Activated naive CD4-positive, alpha-beta T cell treated with anti-CD3 and anti-CD28 coated beads, Interleukin-2, amount 10 ng/mL, durations not matched to agents 7 days and 5 days (primary cell): ENCODE measurements at regions not wholly inside any gene's neighbourhood (a gene's known extent, or its start where the extent isn't known, plus 50 kb on each side); places are given as distances from the start of the nearest gene placed in this dataset.
A peak's percentile ranks its signal among the peaks of the same experiment; 100 is the strongest.

ENCODE experiments used
- CTCF ChIA-PET: fragments of 350-600 bp; sonication (Branson Sonifier 250); formaldehyde crosslinking; loops from one replicate; lab custom pipeline; 2021; ENCODE audit warnings: antibody characterized with exemption; lab: Charles Lee
- DNase-seq: peaks from one replicate; pipeline ENCODE4 v3.0.0-alpha.2; 2020
- H3K27ac Mint-ChIP-seq: one replicate; pipeline ENCODE4 v1.8.0; 2021; ENCODE audit warnings: mild to moderate bottlenecking, moderate library complexity, mixed read lengths
- H3K27me3 Mint-ChIP-seq: one replicate; pipeline ENCODE4 v1.8.0; 2021; ENCODE audit warnings: mild to moderate bottlenecking, mixed read lengths
- H3K36me3 Mint-ChIP-seq: one replicate; pipeline ENCODE4 v1.8.0; 2021; ENCODE audit warnings: mixed read lengths
- H3K4me1 Mint-ChIP-seq: one replicate; pipeline ENCODE4 v1.8.0; 2021; ENCODE audit warnings: mixed read lengths
- H3K4me3 Mint-ChIP-seq: one replicate; pipeline ENCODE4 v1.8.0; 2021; ENCODE audit warnings: mild to moderate bottlenecking, moderate library complexity, mixed read lengths
- H3K9me3 Mint-ChIP-seq: one replicate; pipeline ENCODE4 v1.8.0; 2021; ENCODE audit warnings: mixed read lengths

GRCh38 chrY:21149971-21150370 is 361.2 kb upstream of the RBMY1B start:
- peaks cover 69% of the 10 kb centered on the region for H3K36me3 Mint-ChIP-seq
- H3K9me3 Mint-ChIP-seq = peaks cover 5% of the 10 kb centered on the region
- no peaks in the 10 kb centered on the region for H3K27me3 Mint-ChIP-seq
- no peak overlapping the region for H3K4me3 Mint-ChIP-seq
- no peak for DNase-seq
- H3K27ac Mint-ChIP-seq = peak overlapping the region; percentile 60
- peaks cover 31% of the 10 kb centered on the region for H3K4me1 Mint-ChIP-seq
- CTCF ChIA-PET = interaction anchor here (1.4 kb wide), 1 partner anchor 13 kb away, joined by 4 read pairs; no protein-coding TSS in a partner anchor

- Mint-ChIP-seq H3K9me3 (peaks cover 4% of the 10 kb centered on the region), H3K4me3 (no peak overlapping the region), H3K27ac (no peak overlapping the region), H3K4me1 (no peaks in the 10 kb centered on the region), H3K27me3 (no peaks in the 10 kb centered on the region), H3K36me3 (peaks cover 73% of the 10 kb centered on the region)
- CTCF ChIA-PET = no interaction called here
- DNase-seq = no peak
These were observed 341.3 kb upstream of the RBMY1B start for GRCh38 chrY:21169821-21170220.

- Mint-ChIP-seq H3K27me3 (no peaks in the 10 kb centered on the region), H3K36me3 (peaks cover 60% of the 10 kb centered on the region), H3K27ac (no peak overlapping the region), H3K4me1 (peaks cover 24% of the 10 kb centered on the region), H3K4me3 (no peak overlapping the region), H3K9me3 (peaks cover 7% of the 10 kb centered on the region)
- DNase-seq = no peak
- CTCF ChIA-PET = no interaction called here
These were observed 336.3 kb upstream of the RBMY1B start for GRCh38 chrY:21174697-21175463.

GRCh38 chrY:21175505-21175904 is 335.6 kb upstream of the RBMY1B start:
- Mint-ChIP-seq H3K27me3 (no peaks in the 10 kb centered on the region), H3K27ac (no peak overlapping the region), H3K4me3 (no peak overlapping the region), H3K9me3 (peaks cover 7% of the 10 kb centered on the region), H3K36me3 (peaks cover 55% of the 10 kb centered on the region), H3K4me1 (peaks cover 30% of the 10 kb centered on the region)
- no peak for DNase-seq
- CTCF ChIA-PET = no interaction called here

- no peaks in the 10 kb centered on the region for H3K27me3 Mint-ChIP-seq
- no peak overlapping the region for H3K4me3 Mint-ChIP-seq
- H3K9me3 Mint-ChIP-seq = peaks cover 5% of the 10 kb centered on the region
- H3K27ac Mint-ChIP-seq = peak overlapping the region; percentile 34
- CTCF ChIA-PET = no interaction called here
- H3K36me3 Mint-ChIP-seq = peaks cover 38% of the 10 kb centered on the region
- no peak for DNase-seq
- peaks cover 41% of the 10 kb centered on the region for H3K4me1 Mint-ChIP-seq
These were observed 333.8 kb upstream of the RBMY1B start for GRCh38 chrY:21177306-21177800.

- Mint-ChIP-seq H3K27ac (no peak overlapping the region), H3K27me3 (no peaks in the 10 kb centered on the region), H3K9me3 (peaks cover 5% of the 10 kb centered on the region), H3K4me1 (peaks cover 41% of the 10 kb centered on the region), H3K4me3 (no peak overlapping the region), H3K36me3 (peaks cover 33% of the 10 kb centered on the region)
- no peak for DNase-seq
- CTCF ChIA-PET = no interaction called here
These were observed 332.9 kb upstream of the RBMY1B start for GRCh38 chrY:21178281-21178680.

- Mint-ChIP-seq H3K4me1 (peaks cover 43% of the 10 kb centered on the region), H3K27ac (peak overlapping the region; percentile 89), H3K4me3 (no peak overlapping the region), H3K27me3 (no peaks in the 10 kb centered on the region), H3K9me3 (peaks cover 5% of the 10 kb centered on the region), H3K36me3 (peaks cover 18% of the 10 kb centered on the region)
- CTCF ChIA-PET = interaction anchor here (1.4 to 1.6 kb wide), 3 partner anchors 77 to 436 kb away, joined by 3 to 5 read pairs (median 4); no protein-coding TSS in a partner anchor
- peak; percentile 77 for DNase-seq
These were observed 330.2 kb upstream of the RBMY1B start for GRCh38 chrY:21180921-21181320.

GRCh38 chrY:21184271-21184670 is 326.9 kb upstream of the RBMY1B start:
- CTCF ChIA-PET = no interaction called here
- Mint-ChIP-seq H3K9me3 (no peaks in the 10 kb centered on the region), H3K4me3 (no peak overlapping the region), H3K27me3 (no peaks in the 10 kb centered on the region), H3K4me1 (peaks cover 25% of the 10 kb centered on the region), H3K27ac (no peak overlapping the region), H3K36me3 (peaks cover 3% of the 10 kb centered on the region)
- DNase-seq = no peak

- Mint-ChIP-seq H3K36me3 (peaks cover 3% of the 10 kb centered on the region), H3K27me3 (no peaks in the 10 kb centered on the region), H3K27ac (no peak overlapping the region), H3K4me3 (no peak overlapping the region), H3K4me1 (peaks cover 13% of the 10 kb centered on the region), H3K9me3 (no peaks in the 10 kb centered on the region)
- CTCF ChIA-PET = no interaction called here
- DNase-seq = no peak
These were observed 325.6 kb upstream of the RBMY1B start for GRCh38 chrY:21185419-21186105.

GRCh38 chrY:21192694-21193093 is 318.4 kb upstream of the RBMY1B start:
- peaks cover 4% of the 10 kb centered on the region for H3K9me3 Mint-ChIP-seq
- CTCF ChIA-PET = no interaction called here
- H3K27ac Mint-ChIP-seq = no peak overlapping the region
- H3K36me3 Mint-ChIP-seq = peaks cover 23% of the 10 kb centered on the region
- no peak for DNase-seq
- H3K4me3 Mint-ChIP-seq = no peak overlapping the region
- no peaks in the 10 kb centered on the region for H3K27me3 Mint-ChIP-seq
- H3K4me1 Mint-ChIP-seq = peaks cover 5% of the 10 kb centered on the region

GRCh38 chrY:21200246-21200645 is 310.9 kb upstream of the RBMY1B start:
- Mint-ChIP-seq H3K36me3 (peaks cover 19% of the 10 kb centered on the region), H3K27ac (no peak overlapping the region), H3K4me3 (no peak overlapping the region), H3K27me3 (no peaks in the 10 kb centered on the region), H3K4me1 (peaks cover 3% of the 10 kb centered on the region), H3K9me3 (peaks cover 1% of the 10 kb centered on the region)
- CTCF ChIA-PET = no interaction called here
- no peak for DNase-seq

- CTCF ChIA-PET = no interaction called here
- Mint-ChIP-seq H3K27me3 (no peaks in the 10 kb centered on the region), H3K36me3 (peaks cover 4% of the 10 kb centered on the region), H3K4me1 (no peaks in the 10 kb centered on the region), H3K27ac (no peak overlapping the region), H3K9me3 (peaks cover under 1% of the 10 kb centered on the region), H3K4me3 (no peak overlapping the region)
- DNase-seq = no peak
These were observed 283.3 kb upstream of the RBMY1B start for GRCh38 chrY:21227849-21228248.

GRCh38 chrY:21240221-21240620 is 270.9 kb upstream of the RBMY1B start:
- peaks cover 56% of the 10 kb centered on the region for H3K4me1 Mint-ChIP-seq
- no peak overlapping the region for H3K4me3 Mint-ChIP-seq
- no peaks in the 10 kb centered on the region for H3K27me3 Mint-ChIP-seq
- DNase-seq = peak; percentile 61
- H3K9me3 Mint-ChIP-seq = peaks cover 20% of the 10 kb centered on the region
- peaks cover 32% of the 10 kb centered on the region for H3K36me3 Mint-ChIP-seq
- CTCF ChIA-PET = interaction anchor here (0.5 to 1.0 kb wide), 2 partner anchors 9 to 130 kb away, joined by 3 read pairs; no protein-coding TSS in a partner anchor
- peak overlapping the region; percentile 99 for H3K27ac Mint-ChIP-seq

- peak overlapping the region; percentile 99 for H3K27ac Mint-ChIP-seq
- no peaks in the 10 kb centered on the region for H3K27me3 Mint-ChIP-seq
- H3K4me1 Mint-ChIP-seq = peaks cover 56% of the 10 kb centered on the region
- peaks cover 32% of the 10 kb centered on the region for H3K36me3 Mint-ChIP-seq
- CTCF ChIA-PET = interaction anchor here (0.5 to 1.4 kb wide), 3 partner anchors 8 to 131 kb away, joined by 3 to 4 read pairs (median 3); no protein-coding TSS in a partner anchor
- DNase-seq = no peak
- peak overlapping the region; percentile 33 for H3K4me3 Mint-ChIP-seq
- H3K9me3 Mint-ChIP-seq = peaks cover 20% of the 10 kb centered on the region
These were observed 270.4 kb upstream of the RBMY1B start for GRCh38 chrY:21240662-21241310.
